ENCODE measurements at regions not wholly inside any gene's neighbourhood (a gene's known extent, or its start where the extent isn't known, plus 50 kb on each side); places are given as distances from the start of the nearest gene placed in this dataset.

DNA sequence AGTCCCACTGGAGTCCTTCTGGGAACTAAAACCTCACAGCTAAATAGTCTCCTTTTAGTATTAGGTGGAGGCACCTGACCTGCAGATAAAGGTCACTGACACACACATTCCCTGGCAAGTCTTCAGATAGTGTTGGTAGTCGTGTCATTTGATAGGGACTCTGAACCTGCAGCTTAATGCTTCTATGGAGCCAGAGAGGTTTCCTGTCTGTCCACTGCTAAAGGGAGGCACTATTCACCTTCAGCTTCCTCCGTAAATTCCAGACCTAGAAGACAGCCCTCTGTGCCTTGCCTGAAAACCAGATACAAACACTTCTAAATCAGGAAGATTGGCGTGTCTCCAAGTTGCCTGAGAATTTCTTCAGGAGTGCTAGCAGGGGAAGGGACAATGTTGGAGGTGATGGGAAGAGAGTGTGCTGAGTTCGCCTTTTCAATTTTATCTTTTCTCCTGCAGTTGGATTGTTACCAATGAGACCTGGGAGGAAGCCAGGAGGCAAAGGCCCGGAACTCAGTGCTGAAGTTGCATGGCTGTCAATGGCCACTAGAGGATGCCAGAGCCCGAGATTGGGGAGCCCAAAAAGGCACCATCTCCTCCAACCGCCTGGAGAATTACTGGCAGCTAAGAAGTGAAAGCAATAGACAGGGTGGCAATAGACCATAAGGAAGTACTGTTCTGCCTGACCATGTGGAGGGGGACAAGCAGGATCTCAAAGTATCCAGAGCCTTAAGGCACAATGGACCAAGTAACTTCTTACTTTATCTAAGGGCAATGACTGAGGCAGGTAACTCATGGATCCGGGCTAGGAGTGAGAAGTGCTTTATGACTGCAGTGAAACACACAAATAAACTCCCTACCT lies 81.6 kb upstream of the SCAF11 start:
- Histone ChIP-seq H4K91ac (ENCODE audit: insufficient read depth, low read depth, low read length) (no peak overlapping the region), H3K9ac (ENCODE audit: low read depth, low read length) (no peak overlapping the region), H3K27me3 (ENCODE audit: control insufficient read depth, insufficient read depth, low read length) (peaks cover 5% of the 10 kb centered on the region), H3K4me3 (ENCODE audit: insufficient read depth, low read depth, low read length) (no peak overlapping the region), H2AK9ac (replicated peaks; ENCODE audit: low read depth, low read length, poor library complexity) (peak overlapping the region; percentile 7), H3K4me1 (ENCODE audit: control insufficient read depth, insufficient read depth, low read length) (peaks cover 2% of the 10 kb centered on the region; the same call in 1 of the 2 replicates), H4K8ac (ENCODE audit: low read depth in 2 of 2, low read length in 2 of 2) (peak overlapping the region in 1 of 2 experiments; percentile 61; a peak in 2 of 4 replicates), H2BK120ac (ENCODE audit: low read depth, low read length) (no peak overlapping the region; the same call in 1 of the 2 replicates), H3K79me1 (ENCODE audit: low read depth in 1 of 2, low read length in 2 of 2) (no peaks in the 10 kb centered on the region), H3K36me3 (ENCODE audit: control insufficient read depth, insufficient read depth, low read length) (no peaks in the 10 kb centered on the region), H4K5ac (ENCODE audit: low read depth, low read length) (no peak overlapping the region), H3K4me2 (ENCODE audit: low read depth, low read length) (peak overlapping the region; percentile 62; the same call in 1 of the 2 replicates), H2BK5ac (ENCODE audit: low read depth, low read length, poor library complexity, severe bottlenecking) (no peak overlapping the region), H3K18ac (ENCODE audit: low read depth, low read length) (no peak overlapping the region), H2BK20ac (ENCODE audit: low read depth, low read length) (0 out of 2 replicates have a peak overlapping the region, but pooled peaks have one; percentile 27), H2AFZ (replicated peaks; ENCODE audit: low read length, poor library complexity) (peak overlapping the region; percentile 83), H3K4ac (ENCODE audit: low read depth, low read length) (no peak overlapping the region), H3K9me3 (ENCODE audit: control insufficient read depth, insufficient read depth, low read length) (no peaks in the 10 kb centered on the region), H2BK15ac (ENCODE audit: low read depth, low read length) (no peak overlapping the region), H2AK5ac (ENCODE audit: low read depth, low read length) (no peak overlapping the region), H4K20me1 (ENCODE audit: insufficient read depth, low read length) (no peaks in the 10 kb centered on the region), H3K9me1 (ENCODE audit: insufficient read depth, low read length) (no peaks in the 10 kb centered on the region), H3K27ac (ENCODE audit: insufficient read depth, low read length) (no peak overlapping the region), H3K56ac (ENCODE audit: extremely low read depth, insufficient read depth, low read length) (no peak overlapping the region), H3K23ac (ENCODE audit: low read depth, low read length) (no peak overlapping the region), H3K14ac (replicated peaks; ENCODE audit: low read depth, low read length) (no peak overlapping the region)
- TF ChIP-seq MAZ (IDR thresholded peaks at IDR 0.05; ENCODE audit: borderline replicate concordance, low read depth, low read length) (no peak), RAD21 (IDR thresholded peaks at IDR 0.05; ENCODE audit: low read length) (peak; percentile 92), MXI1 (IDR thresholded peaks at IDR 0.05; ENCODE audit: borderline replicate concordance, low read depth, low read length) (no peak), POLR2A (IDR thresholded peaks at IDR 0.05; ENCODE audit: low read depth, low read length) (no peak), CHD1 (IDR thresholded peaks at IDR 0.05; ENCODE audit: low read depth, low read length) (no peak), BHLHE40 (IDR thresholded peaks at IDR 0.05; ENCODE audit: low read depth, low read length) (no peak), MAFK (IDR thresholded peaks at IDR 0.05; ENCODE audit: low read depth, low read length) (peak; percentile 41), RCOR1 (IDR thresholded peaks at IDR 0.05; ENCODE audit: insufficient replicate concordance, low read length) (no peak), SMC3 (IDR thresholded peaks at IDR 0.05; ENCODE audit: low read depth, low read length) (peak; percentile 76), NFE2L2 (IDR thresholded peaks at IDR 0.05; ENCODE audit: low read depth, low read length) (no peak)
- TF ChIP-seq, protein P1, sequence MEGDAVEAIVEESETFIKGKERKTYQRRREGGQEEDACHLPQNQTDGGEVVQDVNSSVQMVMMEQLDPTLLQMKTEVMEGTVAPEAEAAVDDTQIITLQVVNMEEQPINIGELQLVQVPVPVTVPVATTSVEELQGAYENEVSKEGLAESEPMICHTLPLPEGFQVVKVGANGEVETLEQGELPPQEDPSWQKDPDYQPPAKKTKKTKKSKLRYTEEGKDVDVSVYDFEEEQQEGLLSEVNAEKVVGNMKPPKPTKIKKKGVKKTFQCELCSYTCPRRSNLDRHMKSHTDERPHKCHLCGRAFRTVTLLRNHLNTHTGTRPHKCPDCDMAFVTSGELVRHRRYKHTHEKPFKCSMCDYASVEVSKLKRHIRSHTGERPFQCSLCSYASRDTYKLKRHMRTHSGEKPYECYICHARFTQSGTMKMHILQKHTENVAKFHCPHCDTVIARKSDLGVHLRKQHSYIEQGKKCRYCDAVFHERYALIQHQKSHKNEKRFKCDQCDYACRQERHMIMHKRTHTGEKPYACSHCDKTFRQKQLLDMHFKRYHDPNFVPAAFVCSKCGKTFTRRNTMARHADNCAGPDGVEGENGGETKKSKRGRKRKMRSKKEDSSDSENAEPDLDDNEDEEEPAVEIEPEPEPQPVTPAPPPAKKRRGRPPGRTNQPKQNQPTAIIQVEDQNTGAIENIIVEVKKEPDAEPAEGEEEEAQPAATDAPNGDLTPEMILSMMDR (conservative IDR thresholded peaks at IDR 0.05; ENCODE audit: low read depth, low read length): peak; percentile 96
- TF ChIP-seq, protein P2, sequence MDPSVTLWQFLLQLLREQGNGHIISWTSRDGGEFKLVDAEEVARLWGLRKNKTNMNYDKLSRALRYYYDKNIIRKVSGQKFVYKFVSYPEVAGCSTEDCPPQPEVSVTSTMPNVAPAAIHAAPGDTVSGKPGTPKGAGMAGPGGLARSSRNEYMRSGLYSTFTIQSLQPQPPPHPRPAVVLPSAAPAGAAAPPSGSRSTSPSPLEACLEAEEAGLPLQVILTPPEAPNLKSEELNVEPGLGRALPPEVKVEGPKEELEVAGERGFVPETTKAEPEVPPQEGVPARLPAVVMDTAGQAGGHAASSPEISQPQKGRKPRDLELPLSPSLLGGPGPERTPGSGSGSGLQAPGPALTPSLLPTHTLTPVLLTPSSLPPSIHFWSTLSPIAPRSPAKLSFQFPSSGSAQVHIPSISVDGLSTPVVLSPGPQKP (IDR thresholded peaks at IDR 0.05; ENCODE audit: borderline replicate concordance, low read depth, low read length): no peak
- POLR2A ChIA-PET (ENCODE audit: unreplicated experiment): interaction anchor here (1.0 kb wide), 1 partner anchor 284 kb away, joined by 3 read pairs; no protein-coding TSS in a partner anchor
- DNase-seq (peak; percentile 71), ATAC-seq (ENCODE audit: low read depth) (peak; percentile 95)
- BruUV-seq (replicated peaks): no TSS peak
- intact Hi-C loops (cut with micrococcal nuclease): loop anchor here (1.0 to 2.0 kb wide), 3 partner anchors 283 to 949 kb away; no protein-coding TSS in a partner anchor
- in situ Hi-C loops (cut with MboI; ENCODE audit: low sequenced_read_pairs): no loop called here
- CTCF ChIA-PET: interaction anchor here (0.7 to 2.6 kb wide), 6 partner anchors 10 to 864 kb away, joined by 3 to 7 read pairs (median 4); no protein-coding TSS in a partner anchor
- WGBS, 2 experiments (ENCODE audit: extremely low coverage in 2 of 2, insufficient read length in 1 of 2): 0% methylated on average over 2 of the region's 8 CpGs; no CpG with 5 or more reads in 1 of the 2 experiments
- dilution Hi-C loops (cut with HindIII; ENCODE audit: low sequenced_read_pairs, unreplicated experiment): no loop called here
